ENCODE measurements at regions not wholly inside any gene's neighbourhood (a gene's known extent, or its start where the extent isn't known, plus 50 kb on each side); places are given as distances from the start of the nearest gene placed in this dataset.

- H3K4me3 ChIP-seq (ENCODE audit: insufficient read depth, low read depth, low read length): peak overlapping the region; percentile 29
- 41 to 42% methylated on average over 61 of the region's 61 CpGs for WGBS, 2 experiments
- H3K27ac ChIP-seq (ENCODE audit: insufficient read depth, low read depth, low read length, poor library complexity, severe bottlenecking): no peak overlapping the region
- no peaks in the 10 kb centered on the region for H3K36me3 ChIP-seq (ENCODE audit: control insufficient read depth, insufficient read depth, low read length)
- H3K27me3 ChIP-seq (ENCODE audit: control insufficient read depth, insufficient read depth, low read length, poor library complexity, severe bottlenecking): peaks cover 21% of the 10 kb centered on the region
- peaks cover 5% of the 10 kb centered on the region for H3K4me1 ChIP-seq (ENCODE audit: control insufficient read depth, insufficient read depth, low read length)
- no peaks in the 10 kb centered on the region for H3K9me3 ChIP-seq (ENCODE audit: control insufficient read depth, low read length)
These were observed 61.3 kb upstream of the MEGF10 start for GRCh38 chr5:127229185-127229889.

- H3K9me3 ChIP-seq (ENCODE audit: control insufficient read depth, low read length): no peaks in the 10 kb centered on the region
- no peak overlapping the region for H3K27ac ChIP-seq (ENCODE audit: insufficient read depth, low read depth, low read length, poor library complexity, severe bottlenecking)
- H3K36me3 ChIP-seq (ENCODE audit: control insufficient read depth, insufficient read depth, low read length): no peaks in the 10 kb centered on the region
- H3K4me1 ChIP-seq (ENCODE audit: control insufficient read depth, insufficient read depth, low read length): peaks cover 5% of the 10 kb centered on the region
- 96% methylated on average over 3 of the region's 3 CpGs for WGBS, 2 experiments
- H3K27me3 ChIP-seq (ENCODE audit: control insufficient read depth, insufficient read depth, low read length, poor library complexity, severe bottlenecking): peaks cover 21% of the 10 kb centered on the region
- H3K4me3 ChIP-seq (ENCODE audit: insufficient read depth, low read depth, low read length): no peak overlapping the region
These were observed 59.5 kb upstream of the MEGF10 start for GRCh38 chr5:127231118-127231517.

- no peak overlapping the region for H3K27ac ChIP-seq (ENCODE audit: insufficient read depth, low read depth, low read length, poor library complexity, severe bottlenecking)
- H3K27me3 ChIP-seq (ENCODE audit: control insufficient read depth, insufficient read depth, low read length, poor library complexity, severe bottlenecking): peaks cover 16% of the 10 kb centered on the region
- no peak overlapping the region for H3K4me3 ChIP-seq (ENCODE audit: insufficient read depth, low read depth, low read length)
- H3K36me3 ChIP-seq (ENCODE audit: control insufficient read depth, insufficient read depth, low read length): no peaks in the 10 kb centered on the region
- H3K9me3 ChIP-seq (ENCODE audit: control insufficient read depth, low read length): no peaks in the 10 kb centered on the region
- H3K4me1 ChIP-seq (ENCODE audit: control insufficient read depth, insufficient read depth, low read length): peaks cover 5% of the 10 kb centered on the region
- WGBS, 2 experiments: 88 to 97% methylated on average over 2 to 3 of the region's 3 CpGs
These were observed 57.0 kb upstream of the MEGF10 start for GRCh38 chr5:127233590-127233989.

GRCh38 chr5:127235136-127235535 is 55.5 kb upstream of the MEGF10 start:
- H3K36me3 ChIP-seq (ENCODE audit: control insufficient read depth, insufficient read depth, low read length): no peaks in the 10 kb centered on the region
- H3K27ac ChIP-seq (ENCODE audit: insufficient read depth, low read depth, low read length, poor library complexity, severe bottlenecking): no peak overlapping the region
- H3K27me3 ChIP-seq (ENCODE audit: control insufficient read depth, insufficient read depth, low read length, poor library complexity, severe bottlenecking): peaks cover 2% of the 10 kb centered on the region
- H3K4me1 ChIP-seq (ENCODE audit: control insufficient read depth, insufficient read depth, low read length): no peaks in the 10 kb centered on the region
- WGBS, 2 experiments: 88 to 89% methylated on average over 4 of the region's 4 CpGs
- H3K9me3 ChIP-seq (ENCODE audit: control insufficient read depth, low read length): no peaks in the 10 kb centered on the region
- H3K4me3 ChIP-seq (ENCODE audit: insufficient read depth, low read depth, low read length): no peak overlapping the region

GRCh38 chr5:127236254-127236653 is 54.3 kb upstream of the MEGF10 start:
- no peaks in the 10 kb centered on the region for H3K27me3 ChIP-seq (ENCODE audit: control insufficient read depth, insufficient read depth, low read length, poor library complexity, severe bottlenecking)
- no peak overlapping the region for H3K27ac ChIP-seq (ENCODE audit: insufficient read depth, low read depth, low read length, poor library complexity, severe bottlenecking)
- H3K4me3 ChIP-seq (ENCODE audit: insufficient read depth, low read depth, low read length): no peak overlapping the region
- WGBS, 2 experiments: 88 to 94% methylated on average over 1 of the region's 1 CpG
- no peaks in the 10 kb centered on the region for H3K36me3 ChIP-seq (ENCODE audit: control insufficient read depth, insufficient read depth, low read length)
- no peaks in the 10 kb centered on the region for H3K4me1 ChIP-seq (ENCODE audit: control insufficient read depth, insufficient read depth, low read length)
- H3K9me3 ChIP-seq (ENCODE audit: control insufficient read depth, low read length): no peaks in the 10 kb centered on the region

All from ectodermal cell (in vitro differentiated cells).